ENCODE measurements at regions not wholly inside any gene's neighbourhood (a gene's known extent, or its start where the extent isn't known, plus 50 kb on each side); places are given as distances from the start of the nearest gene placed in this dataset.

DNA sequence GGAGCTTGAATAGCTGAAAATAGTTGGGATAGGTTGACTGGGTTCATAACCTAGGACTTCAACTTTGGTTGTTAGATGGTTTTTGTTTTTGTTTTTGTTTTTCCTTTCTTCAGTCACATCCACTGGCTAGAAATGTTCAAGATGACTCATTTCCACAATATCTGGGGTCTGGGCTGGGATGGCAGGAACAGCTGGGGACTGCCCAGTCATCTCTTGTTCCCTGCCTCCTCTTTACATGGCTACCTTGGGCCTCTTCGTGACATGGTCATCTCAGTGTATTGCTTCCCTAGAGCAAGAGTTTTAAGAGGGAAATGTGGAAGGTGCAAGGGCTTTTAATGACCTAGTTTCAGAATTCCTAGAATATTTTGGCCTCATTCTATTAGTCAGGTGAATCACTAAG is 915.8 kb downstream of the XPNPEP1 start:
- no peaks in the 10 kb centered on the region for H4K20me1 ChIP-seq (ENCODE audit: control insufficient read depth, insufficient read depth, low read length, poor library complexity, severe bottlenecking)
- ChIA-PET CTCF (no interaction called here), POLR2A (no interaction called here)
- Mint-ChIP-seq H3K4me3 (no peak overlapping the region), H3K9me3 (ENCODE audit: insufficient read depth) (no peaks in the 10 kb centered on the region), H3K4me1 (no peaks in the 10 kb centered on the region), H3K27ac (no peak overlapping the region), H3K27me3 (no peaks in the 10 kb centered on the region)
- H3K27ac ChIP-seq (ENCODE audit: low read length in 2 of 2): no peak overlapping the region
- H3K4me2 ChIP-seq (replicated peaks; ENCODE audit: low read depth, low read length, poor library complexity, severe bottlenecking): no peak overlapping the region
- H2AFZ ChIP-seq (ENCODE audit: insufficient read depth, low read depth, low read length, poor library complexity, severe bottlenecking): no peak overlapping the region
- 60% methylated on average over 1 of the region's 1 CpG for WGBS (ENCODE audit: insufficient coverage)
- TF ChIP-seq EZH2 (IDR thresholded peaks at IDR 0.05; ENCODE audit: borderline replicate concordance, insufficient read depth, low read depth, low read length, poor library complexity, severe bottlenecking): no peak
- TF ChIP-seq, protein P1, sequence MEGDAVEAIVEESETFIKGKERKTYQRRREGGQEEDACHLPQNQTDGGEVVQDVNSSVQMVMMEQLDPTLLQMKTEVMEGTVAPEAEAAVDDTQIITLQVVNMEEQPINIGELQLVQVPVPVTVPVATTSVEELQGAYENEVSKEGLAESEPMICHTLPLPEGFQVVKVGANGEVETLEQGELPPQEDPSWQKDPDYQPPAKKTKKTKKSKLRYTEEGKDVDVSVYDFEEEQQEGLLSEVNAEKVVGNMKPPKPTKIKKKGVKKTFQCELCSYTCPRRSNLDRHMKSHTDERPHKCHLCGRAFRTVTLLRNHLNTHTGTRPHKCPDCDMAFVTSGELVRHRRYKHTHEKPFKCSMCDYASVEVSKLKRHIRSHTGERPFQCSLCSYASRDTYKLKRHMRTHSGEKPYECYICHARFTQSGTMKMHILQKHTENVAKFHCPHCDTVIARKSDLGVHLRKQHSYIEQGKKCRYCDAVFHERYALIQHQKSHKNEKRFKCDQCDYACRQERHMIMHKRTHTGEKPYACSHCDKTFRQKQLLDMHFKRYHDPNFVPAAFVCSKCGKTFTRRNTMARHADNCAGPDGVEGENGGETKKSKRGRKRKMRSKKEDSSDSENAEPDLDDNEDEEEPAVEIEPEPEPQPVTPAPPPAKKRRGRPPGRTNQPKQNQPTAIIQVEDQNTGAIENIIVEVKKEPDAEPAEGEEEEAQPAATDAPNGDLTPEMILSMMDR (IDR thresholded peaks at IDR 0.05): no peak
- no peak for ATAC-seq (ENCODE audit: low read depth)
- H3K9ac ChIP-seq (ENCODE audit: low read length): no peak overlapping the region
- DNase-seq: no peak
- no peaks in the 10 kb centered on the region for H3K79me2 ChIP-seq (ENCODE audit: control insufficient read depth, insufficient read depth, low read length)
- no peaks in the 10 kb centered on the region for H3K36me3 ChIP-seq (replicated peaks in 1 of 2; ENCODE audit: control extremely low read depth in 1 of 2, control insufficient read depth in 1 of 2, extremely low read depth in 1 of 2, insufficient read depth in 2 of 2, low read length in 1 of 2)
- no peaks in the 10 kb centered on the region for H3K9me3 ChIP-seq (ENCODE audit: control extremely low read depth in 1 of 3, control insufficient read depth in 2 of 3, insufficient read depth in 1 of 3, low read length in 2 of 3)
- H3K4me1 ChIP-seq (ENCODE audit: control insufficient read depth in 2 of 2, insufficient read depth in 2 of 2, low read length in 2 of 2): no peaks in the 10 kb centered on the region
- intact Hi-C loops (cut with micrococcal nuclease): no loop called here
- no peaks in the 10 kb centered on the region for H3K27me3 ChIP-seq (replicated peaks in 1 of 4; ENCODE audit: control extremely low read depth in 1 of 4, control insufficient read depth in 3 of 4, insufficient read depth in 4 of 4, low read length in 3 of 4)
- H3K4me3 ChIP-seq (ENCODE audit: control extremely low read depth in 1 of 5, extremely low read depth in 1 of 5, insufficient read depth in 1 of 5, low read depth in 2 of 5, low read length in 4 of 5): no peak overlapping the region

GRCh38 chr10:108990441-108990840 is 932.9 kb downstream of the XPNPEP1 start:
- Mint-ChIP-seq H3K9me3 (ENCODE audit: insufficient read depth) (no peaks in the 10 kb centered on the region), H3K27me3 (no peaks in the 10 kb centered on the region), H3K27ac (no peak overlapping the region), H3K4me3 (no peak overlapping the region), H3K4me1 (no peaks in the 10 kb centered on the region)
- TF ChIP-seq, protein P1 (IDR thresholded peaks at IDR 0.05): no peak
- no peak for TF ChIP-seq EZH2 (IDR thresholded peaks at IDR 0.05; ENCODE audit: borderline replicate concordance, insufficient read depth, low read depth, low read length, poor library complexity, severe bottlenecking)
- POLR2A ChIA-PET: no interaction called here
- Histone ChIP-seq H3K4me2 (replicated peaks; ENCODE audit: low read depth, low read length, poor library complexity, severe bottlenecking) (no peak overlapping the region), H4K20me1 (ENCODE audit: control insufficient read depth, insufficient read depth, low read length, poor library complexity, severe bottlenecking) (no peaks in the 10 kb centered on the region), H3K9ac (ENCODE audit: low read length) (no peak overlapping the region), H3K79me2 (ENCODE audit: control insufficient read depth, insufficient read depth, low read length) (no peaks in the 10 kb centered on the region), H2AFZ (ENCODE audit: insufficient read depth, low read depth, low read length, poor library complexity, severe bottlenecking) (no peak overlapping the region), H3K27me3 (replicated peaks in 1 of 4; ENCODE audit: control extremely low read depth in 1 of 4, control insufficient read depth in 3 of 4, insufficient read depth in 4 of 4, low read length in 3 of 4) (no peaks in the 10 kb centered on the region), H3K4me3 (ENCODE audit: control extremely low read depth in 1 of 5, extremely low read depth in 1 of 5, insufficient read depth in 1 of 5, low read depth in 2 of 5, low read length in 4 of 5) (no peak overlapping the region), H3K4me1 (ENCODE audit: control insufficient read depth in 2 of 2, insufficient read depth in 2 of 2, low read length in 2 of 2) (no peaks in the 10 kb centered on the region), H3K36me3 (replicated peaks in 1 of 2; ENCODE audit: control extremely low read depth in 1 of 2, control insufficient read depth in 1 of 2, extremely low read depth in 1 of 2, insufficient read depth in 2 of 2, low read length in 1 of 2) (no peaks in the 10 kb centered on the region), H3K9me3 (ENCODE audit: control extremely low read depth in 1 of 3, control insufficient read depth in 2 of 3, insufficient read depth in 1 of 3, low read length in 2 of 3) (no peaks in the 10 kb centered on the region), H3K27ac (ENCODE audit: low read length in 2 of 2) (no peak overlapping the region)
- intact Hi-C loops (cut with micrococcal nuclease): no loop called here
- no peak for DNase-seq
- CTCF ChIA-PET: no interaction called here
- ATAC-seq (ENCODE audit: low read depth): no peak
- 86% methylated on average over 1 of the region's 5 CpGs for WGBS (ENCODE audit: insufficient coverage)

Data from B cell (primary cell).